ENCODE measurements at regions not wholly inside any gene's neighbourhood (a gene's known extent, or its start where the extent isn't known, plus 50 kb on each side); places are given as distances from the start of the nearest gene placed in this dataset.

GRCh38 chr9:102461156-102461819, 533.8 kb upstream of the CYLC2 start:
- H3K27ac ChIP-seq: no peak overlapping the region
- no peaks in the 10 kb centered on the region for H3K27me3 ChIP-seq
- no peak overlapping the region for H3K4me3 ChIP-seq
- no peaks in the 10 kb centered on the region for H3K36me3 ChIP-seq
- TF ChIP-seq CTCF (IDR thresholded peaks at IDR 0.05): no peak
- ATAC-seq (no peak), DNase-seq (no peak)
- intact Hi-C loops (cut with DNase I): no loop called here
- no peaks in the 10 kb centered on the region for H3K4me1 ChIP-seq
- peaks cover 0 to 8% (median 0%) of the 10 kb centered on the region in 11 donors for H3K9me3 ChIP-seq
- WGBS, 2 donors: 85 to 88% methylated on average over 2 of the region's 2 CpGs

- Histone ChIP-seq H3K27ac (no peak overlapping the region), H3K36me3 (no peaks in the 10 kb centered on the region), H3K4me3 (no peak overlapping the region), H3K27me3 (no peaks in the 10 kb centered on the region), H3K4me1 (no peaks in the 10 kb centered on the region), H3K9me3 (peaks cover 0 to 8% (median 0%) of the 10 kb centered on the region in 11 donors)
- DNase-seq (no peak), ATAC-seq (no peak)
- 81 to 82% methylated on average over 1 of the region's 1 CpG for WGBS, 2 donors
- no peak for TF ChIP-seq CTCF (IDR thresholded peaks at IDR 0.05)
- intact Hi-C loops (cut with DNase I): loop anchor here in 1 of 10 donors (5.0 kb wide), 1 partner anchor 53 kb away; no protein-coding TSS in a partner anchor
Measured at GRCh38 chr9:102459828-102460227, 535.3 kb upstream of the CYLC2 start.

GRCh38 chr9:102456562-102456961, 538.6 kb upstream of the CYLC2 start:
- ATAC-seq: no peak
- TF ChIP-seq CTCF (IDR thresholded peaks at IDR 0.05): no peak
- no peak for DNase-seq
- H3K36me3 ChIP-seq: no peaks in the 10 kb centered on the region
- intact Hi-C loops (cut with DNase I): loop anchor here in 1 of 10 donors (5.0 kb wide), 1 partner anchor 49 kb away; no protein-coding TSS in a partner anchor
- no peaks in the 10 kb centered on the region for H3K4me1 ChIP-seq
- H3K27ac ChIP-seq: no peak overlapping the region
- H3K9me3 ChIP-seq: peaks cover 0 to 4% (median 0%) of the 10 kb centered on the region in 11 donors
- no peaks in the 10 kb centered on the region for H3K27me3 ChIP-seq
- no peak overlapping the region for H3K4me3 ChIP-seq
- 89 to 90% methylated on average over 1 of the region's 1 CpG for WGBS, 2 donors

- DNase-seq (no peak), ATAC-seq (no peak)
- Histone ChIP-seq H3K27me3 (no peaks in the 10 kb centered on the region), H3K9me3 (peaks cover 0 to 27% (median 9%) of the 10 kb centered on the region in 11 donors), H3K4me3 (no peak overlapping the region), H3K36me3 (no peaks in the 10 kb centered on the region), H3K27ac (no peak overlapping the region), H3K4me1 (no peaks in the 10 kb centered on the region)
- no peak for TF ChIP-seq CTCF (IDR thresholded peaks at IDR 0.05)
- WGBS, 2 donors: 66 to 86% methylated on average over 1 of the region's 1 CpG
- intact Hi-C loops (cut with DNase I): no loop called here
Measured at GRCh38 chr9:102445906-102446305, 549.2 kb upstream of the CYLC2 start.
